Occipital lobe (tissue), 1 donor: ENCODE measurements at regions not wholly inside any gene's neighbourhood (a gene's known extent, or its start where the extent isn't known, plus 50 kb on each side); places are given as distances from the start of the nearest gene placed in this dataset.
"Not testable (repeated sequence)": the region's sequence is repeated elsewhere in the genome, so short reads cannot be mapped to it uniquely, and the experiment has no call there.

ENCODE experiments used
- DNase-seq: peaks from one replicate; lab custom pipeline; 2025; lab: John Stamatoyannopoulos, UW

GRCh38 chr16:8115814-8116213 lies 474.5 kb downstream of the TMEM114 start:
- DNase-seq = no peak

GRCh38 chr16:8114941-8115340 lies 475.4 kb downstream of the TMEM114 start:
- not testable (repeated sequence) for DNase-seq

- no peak for DNase-seq
These were observed 476.5 kb downstream of the TMEM114 start for GRCh38 chr16:8113843-8114242.

GRCh38 chr16:8110572-8111514 lies 479.5 kb downstream of the TMEM114 start:
- no peak for DNase-seq

DNA sequence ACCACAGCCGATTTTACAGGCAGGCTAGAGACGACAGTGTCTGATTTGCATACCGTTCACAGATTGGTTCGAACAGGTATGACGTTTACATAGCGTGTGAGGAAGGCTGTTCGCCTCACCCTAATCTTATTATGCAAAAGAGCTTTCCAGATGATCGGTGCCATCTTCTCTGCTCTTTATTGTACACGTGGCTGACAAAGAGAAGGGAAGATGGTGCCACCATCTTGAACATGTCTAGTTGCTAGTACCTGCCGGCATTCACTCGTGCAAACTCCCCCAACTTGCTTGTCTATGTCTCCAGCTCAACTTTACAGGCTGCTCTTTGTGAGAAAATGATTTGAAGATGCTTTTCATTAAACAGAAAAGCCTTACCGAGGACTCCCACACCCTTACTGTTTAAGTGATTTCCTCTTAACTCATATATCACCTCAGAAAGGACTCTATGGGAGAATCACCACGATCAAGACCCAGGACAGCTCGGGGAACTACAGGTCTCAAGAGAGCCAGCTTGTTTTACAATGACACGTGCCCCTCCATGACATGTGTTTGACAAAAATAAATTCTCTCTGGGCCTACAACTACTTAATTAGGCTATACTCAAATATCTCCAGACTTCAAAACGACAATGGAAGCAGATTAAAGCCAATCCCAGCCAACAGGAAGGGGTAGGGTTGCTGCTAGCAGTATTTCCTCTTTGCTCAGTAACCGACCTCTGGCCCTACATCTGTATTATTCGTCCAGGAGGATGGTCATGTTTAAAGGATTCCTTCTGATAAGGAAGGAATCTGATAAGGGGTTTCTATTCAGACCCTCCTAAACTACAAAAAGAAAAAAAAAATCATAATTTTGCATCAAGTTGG lies 480.6 kb downstream of the TMEM114 start:
- no peak for DNase-seq

GRCh38 chr16:8108991-8109509 lies 481.3 kb downstream of the TMEM114 start:
- no peak for DNase-seq

DNA sequence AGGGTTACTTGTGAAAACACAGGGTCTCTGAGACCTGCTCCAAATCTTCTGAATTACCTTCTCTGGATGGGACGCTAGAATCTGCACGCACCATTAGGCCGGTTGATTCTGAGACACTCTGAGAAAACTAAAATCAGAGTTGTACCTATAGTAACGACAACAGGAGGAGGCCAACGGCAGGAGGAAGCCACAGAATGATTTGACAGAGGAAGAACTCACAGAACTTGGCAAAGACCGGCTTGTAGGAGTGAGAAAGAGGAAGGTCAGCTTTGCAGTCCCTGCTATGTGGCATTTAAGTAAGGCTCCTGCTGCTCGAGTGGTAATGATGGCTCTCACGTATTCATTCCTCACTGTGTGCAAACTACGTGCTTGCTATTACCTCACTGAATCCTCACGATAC lies 483.0 kb downstream of the TMEM114 start:
- no peak for DNase-seq

- no peak for DNase-seq
These were observed 486.5 kb downstream of the TMEM114 start for GRCh38 chr16:8103649-8104289.

- no peak for DNase-seq
These were observed 490.7 kb downstream of the TMEM114 start for GRCh38 chr16:8099586-8099985.

DNA sequence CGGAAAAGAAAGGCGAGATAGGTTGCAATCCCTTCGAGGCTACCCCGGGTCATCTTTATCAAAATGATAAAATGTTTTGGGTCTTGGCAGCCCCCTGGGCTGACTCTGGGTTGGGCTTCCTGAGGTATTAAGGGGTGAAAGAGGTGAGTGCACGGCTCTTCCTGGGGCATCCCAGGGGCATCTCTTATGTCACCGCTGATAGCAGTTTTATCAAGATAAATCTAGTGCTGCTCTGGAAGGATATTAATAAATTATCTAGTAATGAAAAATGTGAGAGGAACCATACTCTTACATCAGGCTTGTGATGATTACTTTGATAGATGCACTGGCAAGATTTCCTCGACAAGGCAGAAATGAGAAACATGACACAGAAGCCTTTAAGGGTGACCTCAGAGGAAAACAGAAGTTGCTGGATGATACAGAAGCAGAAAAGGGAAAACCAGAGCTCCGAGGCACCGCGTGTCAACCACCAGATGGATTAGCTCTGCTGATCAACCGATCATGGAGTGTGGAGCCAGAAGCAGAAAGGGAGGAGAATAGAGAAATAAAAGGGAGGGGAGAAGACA lies 491.3 kb downstream of the TMEM114 start:
- DNase-seq = no peak

DNA sequence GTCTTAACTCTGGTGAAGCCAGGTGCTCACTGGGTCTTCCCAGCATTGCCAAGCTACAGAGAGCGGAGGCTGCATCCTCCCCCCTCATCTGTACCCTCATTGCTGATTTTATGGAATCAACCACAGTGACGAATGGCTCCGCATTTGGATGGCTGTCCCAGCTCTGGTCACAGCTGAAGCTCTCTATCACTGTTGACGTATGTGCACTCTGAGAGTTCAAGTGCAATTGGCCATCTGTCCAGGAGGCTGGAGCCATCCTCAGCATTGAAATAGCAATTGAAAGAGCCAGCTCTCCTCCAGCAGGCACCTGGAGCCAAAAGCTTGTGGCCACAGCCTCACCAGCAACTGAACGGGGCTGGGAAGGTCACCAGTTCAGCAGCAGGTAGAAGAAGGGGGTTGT lies 494.1 kb downstream of the TMEM114 start:
- no peak for DNase-seq

- no peak for DNase-seq
These were observed 495.6 kb downstream of the TMEM114 start for GRCh38 chr16:8094696-8095095.

DNA sequence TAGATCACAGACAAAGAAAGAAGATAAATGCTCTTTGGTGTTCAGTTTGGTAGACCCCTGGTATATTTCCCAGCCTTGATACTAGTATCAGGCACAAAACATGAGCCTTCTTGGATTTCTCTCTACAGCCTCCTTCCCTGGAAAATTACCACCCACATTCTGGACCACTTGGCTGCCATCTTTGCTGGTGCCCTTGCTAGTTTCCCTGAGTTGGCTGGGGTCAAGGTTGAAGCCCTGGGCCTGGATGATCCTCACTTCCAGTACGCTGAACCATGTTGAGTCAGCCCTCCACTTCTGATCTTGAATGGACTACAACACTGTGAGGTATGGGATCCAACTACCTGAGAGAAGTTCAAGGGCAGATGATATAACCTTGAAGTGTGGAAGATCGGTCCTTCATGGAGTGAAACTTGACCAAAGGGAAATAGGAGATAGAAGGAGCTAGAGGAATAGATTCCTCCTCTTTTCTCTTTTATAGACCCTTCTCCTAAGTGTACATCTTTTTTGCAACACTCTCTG lies 501.4 kb downstream of the TMEM114 start:
- DNase-seq = no peak

GRCh38 chr16:8087597-8088289 lies 502.6 kb downstream of the TMEM114 start:
- no peak for DNase-seq

DNA sequence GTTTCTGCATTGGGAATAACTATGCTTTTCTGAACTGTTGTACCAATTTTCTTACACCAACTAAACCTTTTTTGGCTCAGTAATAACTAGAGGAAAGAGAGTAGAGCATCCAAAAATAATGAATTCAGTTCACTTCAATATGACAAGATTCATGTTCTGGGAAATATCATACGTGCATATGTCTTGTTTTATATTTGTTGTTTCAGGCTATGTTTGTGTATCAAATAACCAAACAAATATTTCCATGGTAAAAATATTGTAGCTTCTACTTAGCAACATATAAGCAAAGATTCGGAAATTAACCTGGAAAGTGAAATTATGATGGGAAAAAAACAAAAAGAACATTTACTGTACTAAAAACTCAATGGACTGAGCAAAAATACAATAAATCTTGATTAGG lies 503.2 kb downstream of the TMEM114 start:
- no peak for DNase-seq

DNA sequence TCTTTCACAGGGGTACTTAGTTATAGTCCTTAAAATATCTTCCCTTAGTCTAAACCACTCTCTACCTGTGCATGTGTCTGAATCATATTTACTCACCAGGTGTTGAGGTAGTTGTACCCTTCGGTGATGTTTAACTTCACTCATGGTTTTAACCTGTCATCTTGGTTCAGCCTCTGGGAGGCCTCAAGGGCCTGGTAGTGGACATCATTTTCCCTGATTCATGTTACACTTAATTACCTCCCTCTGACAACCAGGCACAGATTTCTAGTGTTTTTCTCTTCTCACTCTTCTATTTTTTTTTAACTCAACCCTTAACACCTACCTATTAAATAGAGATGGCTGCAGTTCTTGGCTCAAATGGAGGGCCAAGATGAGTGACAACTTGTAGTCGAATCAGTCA lies 505.4 kb downstream of the TMEM114 start:
- no peak for DNase-seq

DNA sequence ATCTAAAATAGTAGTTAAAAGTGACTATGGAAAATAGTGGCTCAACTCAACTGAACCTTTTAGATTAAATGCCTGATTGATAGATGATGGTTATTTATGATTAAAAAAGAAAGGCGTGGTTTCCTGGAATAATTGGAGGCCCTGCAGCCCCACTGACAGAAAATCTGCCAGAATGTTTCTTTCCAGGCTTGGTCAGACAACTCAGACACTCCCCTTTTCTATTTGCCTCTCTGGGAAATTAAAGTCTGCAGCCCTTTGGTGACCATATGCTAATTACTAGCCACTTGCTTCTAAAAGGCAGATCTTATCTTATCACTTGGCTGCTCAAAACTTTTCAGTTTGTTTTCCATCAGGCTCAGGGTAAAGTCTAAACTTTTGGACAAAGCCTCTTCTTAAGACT lies 506.0 kb downstream of the TMEM114 start:
- no peak for DNase-seq

- no peak for DNase-seq
These were observed 506.8 kb downstream of the TMEM114 start for GRCh38 chr16:8083560-8083959.

DNA sequence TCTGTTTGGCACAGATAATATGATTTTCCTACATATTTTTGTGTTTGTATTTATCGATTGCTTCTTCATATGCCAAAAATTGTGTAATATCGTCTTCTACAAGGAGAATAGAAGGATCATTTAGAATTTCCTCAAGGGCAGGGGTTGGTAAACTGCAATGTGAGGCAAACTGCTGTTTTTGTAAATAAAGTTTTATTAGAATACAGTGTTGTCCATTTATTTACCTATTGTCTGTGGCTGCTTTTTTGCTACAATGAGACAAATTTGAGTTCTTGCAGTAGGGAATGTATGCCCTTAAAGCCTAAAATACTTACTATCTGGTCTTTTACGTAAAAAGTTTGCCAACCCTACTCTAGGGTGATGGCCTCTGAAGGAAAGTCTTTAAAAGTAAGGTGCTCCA lies 509.5 kb downstream of the TMEM114 start:
- no peak for DNase-seq

DNA sequence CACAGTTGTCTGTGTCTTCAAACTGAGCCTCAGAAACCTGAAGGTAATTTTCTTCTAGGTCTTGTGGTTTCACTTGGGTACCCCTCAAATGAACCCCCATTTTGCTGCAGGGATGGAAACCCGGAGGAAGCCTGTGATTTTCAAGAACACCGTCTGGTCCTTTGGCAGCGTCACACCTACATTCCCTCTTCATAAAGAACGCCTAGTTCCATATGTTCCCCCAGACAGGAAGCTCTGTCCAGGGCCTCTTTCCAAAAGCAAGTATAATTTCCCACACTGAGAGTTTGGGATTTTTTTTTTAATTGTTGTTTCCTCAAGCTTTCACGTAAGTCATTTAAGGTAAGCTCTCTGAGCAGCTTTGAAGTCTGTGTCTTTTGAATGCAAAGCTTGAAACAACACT lies 515.0 kb downstream of the TMEM114 start:
- DNase-seq = peak; percentile 13

GRCh38 chr16:8070506-8070905 lies 519.8 kb downstream of the TMEM114 start:
- DNase-seq = peak; percentile 3
